DOHH2 (cell line): ENCODE measurements at regions not wholly inside any gene's neighbourhood (a gene's known extent, or its start where the extent isn't known, plus 50 kb on each side); places are given as distances from the start of the nearest gene placed in this dataset.

ENCODE experiments used
- H3F3A ChIP-seq: fragments of 200-600 bp; sonication (generic), shearing (Covaris generic); 2 replicates; pipeline ENCODE4 v1.6.0; 2016; ENCODE audit warnings: antibody characterized with exemption, mild to moderate bottlenecking; ENCODE audit not compliant: control insufficient read depth, insufficient read depth
- H3K27ac ChIP-seq: fragments of 200-600 bp; sonication (generic); 2 replicates; pipeline ENCODE4 v1.5.1; 2014; ENCODE audit warnings: low read depth, mild to moderate bottlenecking, low read length, moderate library complexity
- H3K27me3 ChIP-seq: fragments of 200-600 bp; sonication (generic); 2 replicates; pipeline ENCODE4 v1.6.1; 2014; ENCODE audit warnings: mild to moderate bottlenecking, low read length, mixed read lengths; ENCODE audit not compliant: control insufficient read depth
- H3K36me3 ChIP-seq: fragments of 200-600 bp; sonication (generic); 2 replicates; pipeline ENCODE4 v1.6.1; 2014; ENCODE audit warnings: mild to moderate bottlenecking, low read length, moderate library complexity, mixed read lengths; ENCODE audit not compliant: control insufficient read depth
- H3K4me1 ChIP-seq: fragments of 200-600 bp; sonication (generic); 2 replicates; pipeline ENCODE4 v1.6.1; 2014; ENCODE audit warnings: mild to moderate bottlenecking, low read length, mixed read lengths; ENCODE audit not compliant: control insufficient read depth
- H3K4me2 ChIP-seq: fragments of 200-600 bp; sonication (generic); 2 replicates; pipeline ENCODE4 v1.6.0; 2014; ENCODE audit warnings: mild to moderate bottlenecking, low read length, moderate library complexity
- H3K4me3 ChIP-seq: fragments of 200-600 bp; sonication (generic); 2 replicates; pipeline ENCODE4 v1.5.1; 2014; ENCODE audit warnings: mild to moderate bottlenecking, low read length, mixed read lengths
- H3K79me2 ChIP-seq: fragments of 200-600 bp; sonication (generic); 2 replicates; pipeline ENCODE4 v1.6.1; 2014; ENCODE audit warnings: mild to moderate bottlenecking, low read length, mixed read lengths; ENCODE audit not compliant: control insufficient read depth
- H3K9me2 ChIP-seq: fragments of 200-600 bp; sonication (generic); replicated peaks from 2 replicates; pipeline ENCODE4 v1.6.1; 2014; ENCODE audit warnings: mild to moderate bottlenecking, low read length, mixed read lengths; ENCODE audit not compliant: control insufficient read depth
- H3K9me3 ChIP-seq: fragments of 200-600 bp; sonication (generic); 2 replicates; pipeline ENCODE4 v1.6.1; 2014; ENCODE audit warnings: antibody characterized with exemption, low read length, mixed read lengths; ENCODE audit not compliant: control insufficient read depth, insufficient read depth
- H4K20me1 ChIP-seq: fragments of 200-600 bp; sonication (generic); 2 replicates; pipeline ENCODE4 v1.6.0; 2014; ENCODE audit warnings: low read depth, mild to moderate bottlenecking, antibody characterized with exemption, low read length, moderate library complexity; ENCODE audit not compliant: control insufficient read depth, insufficient read depth
- CTCF ChIP-seq: fragments of 200-600 bp; sonication (generic); IDR thresholded peaks from one replicate; pipeline ENCODE4 v1.5.1; 2014; ENCODE audit warnings: antibody characterized with exemption, mild to moderate bottlenecking, low read depth, low read length; ENCODE audit not compliant: poor library complexity, severe bottlenecking
- EZH2phosphoT487 ChIP-seq: fragments of 200-600 bp; sonication (generic); IDR thresholded peaks from 2 replicates; pipeline ENCODE4 v1.6.1; 2017; ENCODE audit warnings: borderline replicate concordance, mild to moderate bottlenecking, antibody characterized with exemption, low read length, moderate library complexity, mixed read lengths

GRCh38 chr6:91540902-91541301 is 954.0 kb upstream of the MAP3K7 start:
- no peaks in the 10 kb centered on the region for H3K36me3 ChIP-seq
- no peaks in the 10 kb centered on the region for H3K79me2 ChIP-seq
- no peaks in the 10 kb centered on the region for H3K9me3 ChIP-seq
- H3K4me1 ChIP-seq = no peaks in the 10 kb centered on the region
- H3K4me2 ChIP-seq = no peak overlapping the region
- no peaks in the 10 kb centered on the region for H3K27me3 ChIP-seq
- no peak overlapping the region for H3K4me3 ChIP-seq
- no peak overlapping the region for H3K27ac ChIP-seq
- TF ChIP-seq EZH2phosphoT487 (no peak), CTCF (no peak)
- no peaks in the 10 kb centered on the region for H3F3A ChIP-seq
- H4K20me1 ChIP-seq = no peaks in the 10 kb centered on the region
- H3K9me2 ChIP-seq = no peaks in the 10 kb centered on the region

- no peak overlapping the region for H3K27ac ChIP-seq
- no peaks in the 10 kb centered on the region for H3K4me1 ChIP-seq
- no peaks in the 10 kb centered on the region for H3K27me3 ChIP-seq
- H3K9me2 ChIP-seq = no peaks in the 10 kb centered on the region
- H4K20me1 ChIP-seq = no peaks in the 10 kb centered on the region
- TF ChIP-seq CTCF (no peak), EZH2phosphoT487 (no peak)
- H3K4me2 ChIP-seq = no peak overlapping the region
- no peak overlapping the region for H3K4me3 ChIP-seq
- no peaks in the 10 kb centered on the region for H3K79me2 ChIP-seq
- no peaks in the 10 kb centered on the region for H3K9me3 ChIP-seq
- H3F3A ChIP-seq = no peaks in the 10 kb centered on the region
- no peaks in the 10 kb centered on the region for H3K36me3 ChIP-seq
Observed at GRCh38 chr6:91539456-91539855, 952.6 kb upstream of the MAP3K7 start.

- Histone ChIP-seq H3K4me3 (no peak overlapping the region), H3F3A (no peaks in the 10 kb centered on the region), H3K27ac (no peak overlapping the region), H3K79me2 (no peaks in the 10 kb centered on the region), H3K27me3 (no peaks in the 10 kb centered on the region), H3K9me2 (no peaks in the 10 kb centered on the region), H3K4me2 (no peak overlapping the region), H3K4me1 (no peaks in the 10 kb centered on the region), H3K9me3 (no peaks in the 10 kb centered on the region), H4K20me1 (no peaks in the 10 kb centered on the region), H3K36me3 (no peaks in the 10 kb centered on the region)
- no peak for TF ChIP-seq CTCF
- no peak for TF ChIP-seq EZH2phosphoT487
Observed at GRCh38 chr6:91538622-91539021, 951.8 kb upstream of the MAP3K7 start.

GRCh38 chr6:91534614-91535013 is 947.7 kb upstream of the MAP3K7 start:
- Histone ChIP-seq H4K20me1 (no peaks in the 10 kb centered on the region), H3K9me2 (no peaks in the 10 kb centered on the region), H3F3A (no peaks in the 10 kb centered on the region), H3K27ac (no peak overlapping the region), H3K9me3 (no peaks in the 10 kb centered on the region), H3K36me3 (no peaks in the 10 kb centered on the region), H3K4me3 (no peak overlapping the region), H3K79me2 (no peaks in the 10 kb centered on the region), H3K4me2 (no peak overlapping the region), H3K27me3 (no peaks in the 10 kb centered on the region), H3K4me1 (no peaks in the 10 kb centered on the region)
- TF ChIP-seq CTCF = no peak
